ENCODE measurements at regions not wholly inside any gene's neighbourhood (a gene's known extent, or its start where the extent isn't known, plus 50 kb on each side); places are given as distances from the start of the nearest gene placed in this dataset.

- TF ChIP-seq CTCF (IDR thresholded peaks at IDR 0.05; ENCODE audit: unreplicated experiment in 3 of 3): no peak
Observed at GRCh38 chr18:25553631-25554263, 201.8 kb upstream of the ZNF521 start.

GRCh38 chr18:25544546-25545287 is 192.8 kb upstream of the ZNF521 start:
- Mint-ChIP-seq H3K36me3 (ENCODE audit: low read depth) (peaks cover 12% of the 10 kb centered on the region), H3K4me3 (no peak overlapping the region), H3K27ac (no peak overlapping the region), H3K9me3 (peaks cover 17% of the 10 kb centered on the region), H3K4me1 (no peaks in the 10 kb centered on the region), H3K27me3 (ENCODE audit: low read depth) (peaks cover 4% of the 10 kb centered on the region)
- TF ChIP-seq CTCF (IDR thresholded peaks at IDR 0.05; ENCODE audit: unreplicated experiment in 3 of 3): no peak

More at GRCh38 chr18:25553631-25554263, 201.8 kb upstream of the ZNF521 start:
- H3K9me3 Mint-ChIP-seq: no peaks in the 10 kb centered on the region
- no peaks in the 10 kb centered on the region for H3K27me3 Mint-ChIP-seq (ENCODE audit: low read depth)
- H3K4me1 Mint-ChIP-seq: peaks cover 9% of the 10 kb centered on the region
- H3K36me3 Mint-ChIP-seq (ENCODE audit: low read depth): no peaks in the 10 kb centered on the region
- H3K27ac Mint-ChIP-seq: no peak overlapping the region
- no peak overlapping the region for H3K4me3 Mint-ChIP-seq

GRCh38 chr18:25538175-25538922 is 186.4 kb upstream of the ZNF521 start:
- no peak for TF ChIP-seq CTCF (IDR thresholded peaks at IDR 0.05; ENCODE audit: unreplicated experiment in 3 of 3)
- Mint-ChIP-seq H3K9me3 (no peaks in the 10 kb centered on the region), H3K4me3 (no peak overlapping the region), H3K4me1 (peaks cover 4% of the 10 kb centered on the region), H3K36me3 (ENCODE audit: low read depth) (no peaks in the 10 kb centered on the region), H3K27me3 (ENCODE audit: low read depth) (peaks cover 5% of the 10 kb centered on the region), H3K27ac (no peak overlapping the region)

- H3K27me3 Mint-ChIP-seq (ENCODE audit: low read depth): peaks cover 5% of the 10 kb centered on the region
- no peaks in the 10 kb centered on the region for H3K36me3 Mint-ChIP-seq (ENCODE audit: low read depth)
- no peaks in the 10 kb centered on the region for H3K9me3 Mint-ChIP-seq
- H3K27ac Mint-ChIP-seq: no peak overlapping the region
- no peak for TF ChIP-seq CTCF (IDR thresholded peaks at IDR 0.05; ENCODE audit: unreplicated experiment in 3 of 3)
- peaks cover 4% of the 10 kb centered on the region for H3K4me1 Mint-ChIP-seq
- H3K4me3 Mint-ChIP-seq: no peak overlapping the region
Observed at GRCh38 chr18:25535495-25535894, 183.5 kb upstream of the ZNF521 start.

- no peak for TF ChIP-seq CTCF (IDR thresholded peaks at IDR 0.05; ENCODE audit: unreplicated experiment in 3 of 3)
- H3K4me1 Mint-ChIP-seq: peaks cover 4% of the 10 kb centered on the region
Observed at GRCh38 chr18:25534401-25534800, 182.4 kb upstream of the ZNF521 start.

More at GRCh38 chr18:25534401-25534800, 182.4 kb upstream of the ZNF521 start:
- no peak overlapping the region for H3K4me3 Mint-ChIP-seq
- no peak overlapping the region for H3K27ac Mint-ChIP-seq
- no peaks in the 10 kb centered on the region for H3K9me3 Mint-ChIP-seq
- peaks cover 5% of the 10 kb centered on the region for H3K27me3 Mint-ChIP-seq (ENCODE audit: low read depth)
- no peaks in the 10 kb centered on the region for H3K36me3 Mint-ChIP-seq (ENCODE audit: low read depth)
